H1 (cell line): ENCODE measurements at regions not wholly inside any gene's neighbourhood (a gene's known extent, or its start where the extent isn't known, plus 50 kb on each side); places are given as distances from the start of the nearest gene placed in this dataset.

Experiments
- ASH2L ChIP-seq: fragments of 200-600, 300-600 bp; sonication (generic); IDR thresholded peaks from one replicate; pipeline ENCODE4 v1.7.1; 2017; ENCODE audit warnings: low read length
- KDM1A ChIP-seq: fragments of 200-600, 300-600 bp; sonication (generic); IDR thresholded peaks from 2 replicates; pipeline ENCODE4 v1.7.1; 2016; ENCODE audit warnings: mild to moderate bottlenecking, low read length, borderline replicate concordance
- NRF1 ChIP-seq: IDR thresholded peaks from 2 replicates; pipeline ENCODE4 v1.6.1; 2011; ENCODE audit warnings: mild to moderate bottlenecking, low read depth, low read length, improper control_type of control experiment
- POLR2AphosphoS5 ChIP-seq: IDR thresholded peaks from 2 replicates; pipeline ENCODE4 v1.6.1; 2011; ENCODE audit warnings: low read depth, low read length
- TF ChIP-seq, protein P1 (sequence below): IDR thresholded peaks from 2 replicates; pipeline ENCODE4 v1.6.1; 2012; ENCODE audit warnings: inconsistent platforms

DNA sequence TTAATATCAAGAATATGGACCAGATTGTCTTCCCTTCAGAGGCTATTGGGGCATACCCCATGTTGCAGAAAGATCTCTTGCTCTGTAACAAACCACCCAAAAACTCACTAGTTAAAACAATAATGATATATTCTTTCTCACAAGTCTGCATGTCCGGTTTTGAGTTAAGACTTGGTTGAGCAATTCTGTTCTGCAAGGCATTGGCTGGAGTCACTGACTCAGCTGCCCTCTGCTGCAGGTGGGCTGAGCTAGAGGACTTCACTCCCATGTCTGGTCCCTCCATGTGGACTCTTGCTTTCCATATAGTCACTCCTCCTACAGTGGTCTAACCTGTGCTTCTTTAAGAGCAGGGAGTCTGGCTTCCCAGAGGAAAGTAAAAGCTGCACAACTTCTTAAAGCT, 73.4 kb downstream of the ESM1 start (continued):
- TF ChIP-seq, protein P1, sequence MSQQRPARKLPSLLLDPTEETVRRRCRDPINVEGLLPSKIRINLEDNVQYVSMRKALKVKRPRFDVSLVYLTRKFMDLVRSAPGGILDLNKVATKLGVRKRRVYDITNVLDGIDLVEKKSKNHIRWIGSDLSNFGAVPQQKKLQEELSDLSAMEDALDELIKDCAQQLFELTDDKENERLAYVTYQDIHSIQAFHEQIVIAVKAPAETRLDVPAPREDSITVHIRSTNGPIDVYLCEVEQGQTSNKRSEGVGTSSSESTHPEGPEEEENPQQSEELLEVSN = no peak
- TF ChIP-seq POLR2AphosphoS5 (no peak), ASH2L (no peak), KDM1A (no peak), NRF1 (no peak)
- TF ChIP-seq, all 59 proteins: peak for 0
